Subcutaneous abdominal adipose tissue (tissue), 5 donors: ENCODE measurements at regions not wholly inside any gene's neighbourhood (a gene's known extent, or its start where the extent isn't known, plus 50 kb on each side); places are given as distances from the start of the nearest gene placed in this dataset.

Source experiments
- H3K27ac ChIP-seq: one replicate; pipeline ENCODE4 v1.7.0; 2013; ENCODE audit warnings: low read depth, mild to moderate bottlenecking, inconsistent platforms, low read length, moderate library complexity
- H3K27me3 ChIP-seq, 5 donors: one replicate each; pipeline ENCODE4 v1.7.0; 2013; ENCODE audit warnings: low read length in 5 of 5, inconsistent platforms in 1 of 5; ENCODE audit not compliant: control insufficient read depth in 5 of 5, insufficient read depth in 4 of 5
- H3K36me3 ChIP-seq, 5 donors: one replicate each; pipeline ENCODE4 v1.7.0; 2013; ENCODE audit warnings: low read length in 5 of 5; ENCODE audit not compliant: control insufficient read depth in 5 of 5, insufficient read depth in 5 of 5
- H3K4me1 ChIP-seq, 5 donors: one replicate each; pipeline ENCODE4 v1.7.0; 2013; ENCODE audit warnings: low read length in 5 of 5, mild to moderate bottlenecking in 3 of 5, moderate library complexity in 1 of 5; ENCODE audit not compliant: control insufficient read depth in 5 of 5, insufficient read depth in 5 of 5
- H3K4me3 ChIP-seq, 5 donors: one replicate each; pipeline ENCODE4 v1.7.0; 2013; ENCODE audit warnings: low read length in 5 of 5, low read depth in 1 of 5
- H3K9ac ChIP-seq, 5 donors: one replicate each; pipeline ENCODE4 v1.7.0; 2013; ENCODE audit warnings: low read length in 5 of 5, mild to moderate bottlenecking in 4 of 5, moderate library complexity in 3 of 5
- H3K9me3 ChIP-seq, 5 donors: one replicate each; pipeline ENCODE4 v1.7.0; 2013; ENCODE audit warnings: low read length in 5 of 5; ENCODE audit not compliant: control insufficient read depth in 5 of 5
- donor health status: healthy.
- donor health status: healthy.
- donor health status: healthy.
- donor health status: healthy.
- donor health status: healthy.

DNA sequence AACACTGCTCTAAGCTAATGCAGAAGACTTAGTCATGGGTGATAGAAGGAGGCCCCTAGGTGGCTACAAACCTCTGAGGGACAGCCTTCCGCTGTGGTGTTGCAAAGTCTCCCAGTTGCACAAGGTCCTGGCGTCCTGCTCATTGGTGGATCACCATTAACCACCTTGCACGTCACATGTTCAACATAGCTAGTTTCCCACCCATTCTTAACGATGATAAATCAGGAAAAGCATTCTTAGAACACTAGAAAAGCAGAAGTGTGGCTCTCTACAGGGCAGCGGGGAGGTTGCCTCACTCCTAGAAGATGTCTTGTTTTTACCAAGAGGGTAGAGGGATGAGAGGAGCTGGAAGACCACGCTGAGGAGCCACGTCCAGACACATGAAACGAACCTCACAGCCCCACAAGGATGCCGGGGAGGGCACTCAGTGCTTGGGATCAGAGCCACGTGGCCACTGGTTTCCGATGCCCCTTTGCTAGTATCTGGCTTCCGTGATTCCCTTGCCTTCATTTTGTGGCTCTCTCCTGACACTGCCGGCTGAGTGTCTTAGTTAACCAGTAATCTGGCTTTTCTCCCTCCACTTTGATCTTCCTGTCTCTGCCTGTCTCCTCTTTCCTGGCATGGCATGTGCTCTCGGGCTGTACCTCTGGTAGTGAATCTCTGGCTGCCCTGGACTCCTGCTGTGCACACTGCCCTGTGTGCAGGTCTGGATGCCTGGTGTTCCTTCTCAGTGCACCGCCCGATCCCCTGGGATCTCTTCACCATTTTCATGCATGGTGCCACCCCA lies 91.4 kb upstream of the NEDD9 start:
- Histone ChIP-seq H3K9ac (no peak overlapping the region), H3K4me1 (peaks cover 0 to 29% (median 19%) of the 10 kb centered on the region in 5 donors), H3K36me3 (no peaks in the 10 kb centered on the region), H3K4me3 (no peak overlapping the region), H3K27me3 (no peaks in the 10 kb centered on the region), H3K27ac (no peak overlapping the region), H3K9me3 (no peaks in the 10 kb centered on the region)

DNA sequence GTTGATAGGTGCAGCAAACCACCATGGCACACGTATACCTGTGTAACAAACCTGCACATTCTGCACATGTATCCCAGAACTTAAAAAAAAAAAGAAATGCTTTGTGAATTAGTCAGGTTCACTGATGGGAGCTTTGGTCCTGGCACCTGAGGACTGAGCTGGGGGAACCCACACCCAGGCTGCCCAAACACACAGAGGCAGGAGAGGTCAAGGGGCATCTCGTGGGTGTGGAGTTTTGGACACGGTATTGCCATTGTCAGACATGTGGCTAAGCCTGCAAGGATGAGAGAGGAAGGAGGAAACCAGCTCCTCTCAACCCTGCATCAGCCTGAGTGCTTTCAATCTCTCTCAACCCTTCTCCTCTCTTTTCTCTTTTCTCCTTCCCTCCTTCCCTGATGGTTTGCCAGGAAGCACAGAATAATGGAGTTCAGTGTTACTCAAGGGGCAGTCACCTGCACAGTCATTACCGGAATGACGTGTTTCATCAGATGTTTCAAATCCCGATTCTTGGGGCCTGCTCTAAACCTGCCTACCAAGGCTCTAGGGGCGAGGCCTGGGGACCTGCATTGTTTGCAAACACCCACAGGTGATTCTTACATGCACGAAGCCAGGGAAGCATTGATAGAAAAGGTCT lies 89.9 kb upstream of the NEDD9 start:
- H3K9ac ChIP-seq = no peak overlapping the region
- no peaks in the 10 kb centered on the region for H3K36me3 ChIP-seq
- peaks cover 0 to 34% (median 12%) of the 10 kb centered on the region in 5 donors for H3K4me1 ChIP-seq
- H3K9me3 ChIP-seq = no peaks in the 10 kb centered on the region
- H3K4me3 ChIP-seq = no peak overlapping the region
- H3K27me3 ChIP-seq = no peaks in the 10 kb centered on the region
- no peak overlapping the region for H3K27ac ChIP-seq

DNA sequence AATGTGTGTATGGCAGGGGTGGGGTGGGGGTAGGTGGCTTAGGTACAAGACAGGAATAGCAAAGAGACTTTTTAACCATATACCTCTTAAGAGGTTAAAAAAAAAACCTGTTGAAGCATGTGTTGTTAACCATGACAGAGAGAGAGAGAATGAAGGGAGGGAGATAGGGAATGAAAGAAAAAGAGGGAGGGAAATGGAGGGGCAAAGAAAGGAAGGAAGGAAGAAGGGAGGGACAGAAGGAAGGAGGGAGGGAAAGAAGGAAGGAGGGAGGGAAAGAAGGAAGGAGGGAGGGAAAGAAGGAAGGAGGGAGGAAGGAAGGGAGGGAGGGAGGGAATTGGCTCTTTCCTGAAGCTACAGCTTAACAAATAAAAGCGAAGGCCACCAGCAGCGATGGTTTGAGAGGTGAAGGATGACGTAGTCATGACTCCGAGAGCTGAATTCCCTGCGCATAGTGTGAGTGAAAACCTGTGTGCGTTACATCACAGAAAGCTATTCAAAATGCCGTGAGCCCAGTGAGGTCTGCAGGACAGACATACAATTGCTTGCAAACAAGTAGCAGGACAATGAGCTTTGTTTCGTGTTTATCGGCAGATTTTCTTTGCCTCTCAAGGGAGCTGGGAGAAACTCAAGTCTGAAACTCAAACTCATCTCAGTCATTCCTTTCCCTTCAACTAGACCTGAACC lies 88.6 kb upstream of the NEDD9 start:
- Histone ChIP-seq H3K27me3 (no peaks in the 10 kb centered on the region), H3K4me1 (peaks cover 0 to 38% (median 16%) of the 10 kb centered on the region in 5 donors), H3K27ac (no peak overlapping the region), H3K36me3 (no peaks in the 10 kb centered on the region), H3K4me3 (no peak overlapping the region), H3K9me3 (no peaks in the 10 kb centered on the region), H3K9ac (no peak overlapping the region)

DNA sequence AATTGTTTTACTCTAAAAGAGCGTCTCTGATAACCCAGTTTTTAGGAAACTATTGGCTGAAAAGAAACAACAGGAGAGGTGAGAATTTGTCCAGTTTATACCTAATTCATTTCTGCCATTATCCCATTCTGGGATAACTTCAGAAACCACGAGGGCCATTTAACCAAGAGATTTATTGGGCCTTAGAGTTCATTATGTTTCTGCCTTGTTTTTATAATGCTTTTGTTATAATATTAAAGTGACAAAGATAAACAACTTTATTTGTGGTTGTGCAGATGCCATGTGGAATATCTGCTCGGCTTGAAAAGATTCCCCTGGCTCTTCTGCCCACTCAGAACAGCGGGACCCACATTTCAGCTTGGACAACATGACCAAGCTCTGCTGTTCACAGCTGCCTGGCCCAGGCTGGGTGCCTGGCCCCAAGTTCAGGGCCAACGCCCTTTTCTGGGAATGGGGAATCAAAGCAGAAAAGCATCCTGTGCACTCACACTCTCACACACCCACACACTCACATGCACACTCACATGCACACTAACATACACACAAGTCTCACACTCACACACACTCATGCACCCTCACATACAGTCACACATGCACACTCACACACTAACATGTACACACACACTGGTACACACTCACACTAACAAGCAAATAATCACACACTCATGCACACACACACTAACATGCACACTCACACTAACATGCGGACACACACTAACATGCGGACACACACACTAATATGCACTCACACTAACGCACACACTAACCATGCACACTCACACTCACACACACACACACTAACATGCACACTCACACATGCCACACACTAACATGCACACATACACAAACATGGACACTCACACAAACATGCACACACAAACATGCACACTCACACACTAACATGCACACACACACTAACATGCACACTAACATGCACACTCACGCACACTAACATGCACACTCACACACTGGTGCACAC lies 86.7 kb upstream of the NEDD9 start:
- no peaks in the 10 kb centered on the region for H3K36me3 ChIP-seq
- no peak overlapping the region for H3K4me3 ChIP-seq
- H3K4me1 ChIP-seq = peaks cover 0 to 36% (median 19%) of the 10 kb centered on the region in 5 donors
- H3K27ac ChIP-seq = no peak overlapping the region
- H3K9me3 ChIP-seq = no peaks in the 10 kb centered on the region
- no peak overlapping the region for H3K9ac ChIP-seq
- H3K27me3 ChIP-seq = no peaks in the 10 kb centered on the region

DNA sequence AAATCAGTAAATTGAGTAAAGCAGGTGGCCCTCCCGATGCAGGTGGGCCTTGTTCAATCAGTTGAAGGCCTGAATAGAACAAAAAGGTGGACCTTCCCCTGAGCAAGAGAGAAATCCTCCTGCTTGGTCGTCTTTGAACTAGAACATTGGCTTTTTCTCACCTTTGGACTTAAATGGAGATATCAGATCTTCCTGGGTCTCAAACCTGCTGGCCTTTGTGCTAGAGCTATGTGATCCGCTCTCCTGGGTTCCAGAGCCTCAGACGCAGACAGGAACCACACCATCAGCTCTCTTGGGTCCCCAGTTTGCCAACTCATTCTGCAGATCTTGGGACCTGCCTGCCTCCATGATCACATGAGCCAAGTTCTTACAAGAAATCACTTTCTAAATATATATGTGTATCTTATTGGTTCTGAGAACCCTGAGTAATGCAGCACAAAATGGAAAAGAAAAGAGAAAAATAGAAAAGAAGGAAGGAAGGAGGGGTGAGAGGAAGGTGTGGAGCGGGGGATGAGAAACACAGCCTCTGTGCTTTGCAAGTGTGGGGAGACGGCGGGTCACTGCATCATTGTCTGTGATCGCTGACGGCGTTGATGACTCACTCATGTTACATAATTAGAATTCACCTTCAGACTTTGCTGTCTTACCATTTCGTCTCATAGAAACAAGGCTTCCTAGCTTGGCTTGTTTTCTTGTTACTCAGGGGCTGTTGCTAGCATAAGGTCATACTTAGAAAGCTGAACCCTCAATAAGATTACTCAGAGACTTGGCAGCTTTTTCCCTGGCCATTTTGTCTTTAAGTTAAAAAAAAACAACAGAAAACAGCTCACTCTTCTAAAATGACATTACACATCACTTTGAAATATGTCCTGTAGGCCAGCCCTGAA lies 85.7 kb upstream of the NEDD9 start:
- peaks cover 0 to 28% (median 14%) of the 10 kb centered on the region in 5 donors for H3K4me1 ChIP-seq
- H3K27ac ChIP-seq = no peak overlapping the region
- H3K9ac ChIP-seq = no peak overlapping the region
- H3K36me3 ChIP-seq = no peaks in the 10 kb centered on the region
- no peaks in the 10 kb centered on the region for H3K9me3 ChIP-seq
- peak overlapping the region in 1 of 5 donors; percentile 7 for H3K4me3 ChIP-seq
- no peaks in the 10 kb centered on the region for H3K27me3 ChIP-seq

DNA sequence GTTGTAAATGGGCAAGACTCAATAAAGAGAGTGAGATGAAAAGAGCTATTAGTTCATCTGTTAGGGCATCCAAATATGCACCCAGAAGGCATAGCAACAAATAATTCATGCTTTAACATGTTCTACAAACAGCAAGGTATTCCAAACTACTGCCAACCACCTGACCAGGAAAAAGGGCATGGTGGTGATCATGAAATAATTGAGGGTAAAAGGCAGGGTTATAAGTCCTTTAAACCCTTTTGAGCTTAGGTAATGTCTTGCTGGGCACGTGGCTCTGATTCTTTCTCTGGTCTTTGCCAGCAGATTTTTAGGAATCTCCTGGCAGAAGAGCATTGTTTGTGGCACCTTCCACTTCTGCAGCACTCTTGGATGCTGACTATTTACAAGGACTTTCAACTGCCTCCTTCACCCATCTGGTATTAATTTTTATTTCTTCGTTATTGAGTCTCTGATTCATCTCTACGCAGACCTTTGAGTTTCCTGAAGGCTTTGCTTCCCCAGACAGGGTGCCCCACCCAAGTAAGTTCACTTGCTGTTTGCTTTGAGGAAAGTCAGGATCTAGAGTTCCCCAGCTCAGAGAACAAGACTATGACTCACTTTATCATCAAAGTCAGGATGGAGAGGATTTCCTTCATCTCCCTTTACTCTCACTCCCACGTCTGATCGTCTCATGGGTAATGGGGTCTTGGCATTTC lies 83.4 kb upstream of the NEDD9 start:
- Histone ChIP-seq H3K27me3 (no peaks in the 10 kb centered on the region), H3K36me3 (no peaks in the 10 kb centered on the region), H3K4me1 (peaks cover 0 to 22% (median 12%) of the 10 kb centered on the region in 5 donors), H3K27ac (no peak overlapping the region), H3K9me3 (no peaks in the 10 kb centered on the region), H3K4me3 (no peak overlapping the region), H3K9ac (no peak overlapping the region)

DNA sequence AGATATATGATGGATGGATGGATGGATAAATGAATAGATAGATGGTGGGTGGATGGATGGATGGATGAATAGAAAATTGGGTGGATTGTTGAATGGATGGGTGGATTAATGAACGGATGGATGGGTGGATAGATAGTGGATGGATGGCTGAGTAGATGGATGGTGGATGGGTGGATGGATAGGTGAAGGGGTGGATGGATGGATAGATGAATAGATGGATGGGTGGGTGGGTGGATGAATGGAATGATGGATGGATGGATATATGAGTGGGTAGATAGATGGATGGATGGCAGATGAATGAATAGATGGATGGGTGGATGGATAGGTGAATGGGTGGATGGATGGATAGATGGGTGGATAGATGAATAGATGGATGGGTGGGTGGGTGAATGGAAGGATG lies 80.7 kb upstream of the NEDD9 start:
- no peak overlapping the region for H3K4me3 ChIP-seq
- no peak overlapping the region for H3K9ac ChIP-seq
- H3K27me3 ChIP-seq = no peaks in the 10 kb centered on the region
- H3K4me1 ChIP-seq = peaks cover 0 to 18% (median 9%) of the 10 kb centered on the region in 5 donors
- no peaks in the 10 kb centered on the region for H3K9me3 ChIP-seq
- H3K36me3 ChIP-seq = no peaks in the 10 kb centered on the region
- no peak overlapping the region for H3K27ac ChIP-seq

DNA sequence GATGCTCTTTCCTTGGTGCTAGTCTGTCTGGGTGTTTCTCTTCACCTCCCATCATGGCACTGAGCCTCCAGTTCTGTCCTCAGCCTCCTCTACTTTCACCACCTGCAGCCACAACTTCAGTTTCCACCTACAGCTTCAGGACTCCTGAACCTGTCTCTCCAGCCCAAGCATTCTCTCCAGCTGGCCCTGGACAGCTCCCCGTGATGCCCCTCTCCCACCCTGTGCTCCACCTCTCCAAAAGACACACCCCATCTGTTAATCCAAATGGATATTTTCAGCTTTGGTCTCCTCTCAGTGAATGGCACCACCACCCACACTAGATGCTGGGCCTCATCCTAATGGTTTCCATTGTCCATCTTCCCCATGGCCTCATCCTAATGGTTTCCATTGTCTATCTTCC lies 79.5 kb upstream of the NEDD9 start:
- peaks cover 0 to 11% (median 3%) of the 10 kb centered on the region in 5 donors for H3K4me1 ChIP-seq
- no peak overlapping the region for H3K4me3 ChIP-seq
- H3K9me3 ChIP-seq = no peaks in the 10 kb centered on the region
- no peak overlapping the region for H3K27ac ChIP-seq
- H3K9ac ChIP-seq = no peak overlapping the region
- H3K27me3 ChIP-seq = no peaks in the 10 kb centered on the region
- no peaks in the 10 kb centered on the region for H3K36me3 ChIP-seq
